ENCODE measurements at regions not wholly inside any gene's neighbourhood (a gene's known extent, or its start where the extent isn't known, plus 50 kb on each side); places are given as distances from the start of the nearest gene placed in this dataset.

GRCh38 chr5:104126980-104127379 lies 564.4 kb upstream of the NUDT12 start:
- Mint-ChIP-seq H3K27ac (no peak overlapping the region), H3K36me3 (no peaks in the 10 kb centered on the region), H3K9me3 (peaks cover 0 to 10% (median 7%) of the 10 kb centered on the region in 8 donors), H3K27me3 (no peaks in the 10 kb centered on the region), H3K4me3 (no peak overlapping the region), H3K4me1 (no peaks in the 10 kb centered on the region)
- POLR2A ChIA-PET (ENCODE audit: partially characterized antibody), result no interaction called here
- Histone ChIP-seq H3K4me1 (ENCODE audit: insufficient read depth, low read length) (no peaks in the 10 kb centered on the region), H3K27me3 (ENCODE audit: insufficient read depth, low read length) (no peaks in the 10 kb centered on the region), H3K4me3 (ENCODE audit: low read length in 2 of 2) (no peak overlapping the region), H3K9me3 (ENCODE audit: control insufficient read depth in 1 of 2, low read length in 2 of 2) (no peaks in the 10 kb centered on the region), H3K27ac (ENCODE audit: low read depth, low read length) (no peak overlapping the region), H3K36me3 (ENCODE audit: insufficient read depth, low read length) (no peaks in the 10 kb centered on the region)
- intact Hi-C loops (cut with micrococcal nuclease), result no loop called here
- CTCF ChIA-PET (ENCODE audit: partially characterized antibody), result no interaction called here
- no peak for DNase-seq

DNA sequence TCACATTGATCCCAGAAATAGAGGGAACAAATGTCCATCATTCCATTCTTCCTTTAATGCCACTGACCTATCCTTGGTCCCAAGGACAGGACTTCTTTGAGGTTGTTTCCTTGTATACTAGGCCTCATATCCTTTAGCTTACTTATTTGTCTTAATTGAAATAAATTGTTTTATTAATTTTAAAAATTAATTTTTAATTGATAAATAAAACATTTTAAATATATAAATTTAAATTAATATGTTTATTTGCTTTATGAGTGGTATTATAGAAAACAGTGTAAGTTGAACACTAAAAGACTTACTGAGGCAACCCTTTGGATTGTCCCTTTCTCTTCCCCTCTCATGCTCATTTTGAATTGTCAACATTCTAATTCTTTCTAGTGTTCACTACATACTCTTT lies 556.9 kb upstream of the NUDT12 start:
- Mint-ChIP-seq H3K4me3 (no peak overlapping the region), H3K27ac (no peak overlapping the region), H3K9me3 (peaks cover 0 to 21% (median 5%) of the 10 kb centered on the region in 8 donors), H3K27me3 (no peaks in the 10 kb centered on the region), H3K36me3 (no peaks in the 10 kb centered on the region), H3K4me1 (no peaks in the 10 kb centered on the region)
- Histone ChIP-seq H3K4me1 (ENCODE audit: insufficient read depth, low read length) (no peaks in the 10 kb centered on the region), H3K9me3 (ENCODE audit: control insufficient read depth in 1 of 2, low read length in 2 of 2) (no peaks in the 10 kb centered on the region), H3K4me3 (ENCODE audit: low read length in 2 of 2) (no peak overlapping the region), H3K36me3 (ENCODE audit: insufficient read depth, low read length) (no peaks in the 10 kb centered on the region), H3K27me3 (ENCODE audit: insufficient read depth, low read length) (no peaks in the 10 kb centered on the region), H3K27ac (ENCODE audit: low read depth, low read length) (no peak overlapping the region)
- ChIA-PET POLR2A (ENCODE audit: partially characterized antibody) (no interaction called here), CTCF (ENCODE audit: partially characterized antibody) (no interaction called here)
- intact Hi-C loops (cut with micrococcal nuclease), result no loop called here
- no peak for DNase-seq

DNA sequence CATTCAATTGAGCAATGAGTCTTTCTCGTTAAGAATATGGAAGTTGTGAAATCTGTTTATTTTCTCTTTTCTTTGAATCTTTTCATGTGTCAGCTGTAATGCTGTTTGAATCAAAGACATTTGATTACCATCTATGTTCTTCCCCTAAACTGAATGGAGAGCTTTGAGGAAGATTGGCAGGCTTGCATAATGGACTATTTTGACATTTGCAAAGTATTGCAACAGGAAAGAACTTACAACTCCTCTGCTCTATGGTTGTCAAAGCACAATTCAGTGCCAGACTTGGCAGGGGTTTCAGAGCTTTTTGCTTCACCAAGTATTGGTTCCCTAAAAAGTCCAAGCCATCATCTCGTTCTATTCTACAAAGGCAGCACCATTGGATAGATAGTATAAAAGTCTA lies 549.0 kb upstream of the NUDT12 start:
- Mint-ChIP-seq H3K4me1 (no peaks in the 10 kb centered on the region), H3K27ac (no peak overlapping the region), H3K27me3 (no peaks in the 10 kb centered on the region), H3K4me3 (no peak overlapping the region), H3K36me3 (no peaks in the 10 kb centered on the region), H3K9me3 (peaks cover 0 to 29% (median 11%) of the 10 kb centered on the region in 8 donors)
- intact Hi-C loops (cut with micrococcal nuclease), result no loop called here
- Histone ChIP-seq H3K4me1 (ENCODE audit: insufficient read depth, low read length) (no peaks in the 10 kb centered on the region), H3K36me3 (ENCODE audit: insufficient read depth, low read length) (no peaks in the 10 kb centered on the region), H3K4me3 (ENCODE audit: low read length in 2 of 2) (no peak overlapping the region), H3K27me3 (ENCODE audit: insufficient read depth, low read length) (no peaks in the 10 kb centered on the region), H3K9me3 (ENCODE audit: control insufficient read depth in 1 of 2, low read length in 2 of 2) (no peaks in the 10 kb centered on the region), H3K27ac (ENCODE audit: low read depth, low read length) (no peak overlapping the region)
- POLR2A ChIA-PET (ENCODE audit: partially characterized antibody), result no interaction called here
- no peak for DNase-seq
- CTCF ChIA-PET (ENCODE audit: partially characterized antibody), result no interaction called here

GRCh38 chr5:104096451-104096850 lies 533.9 kb upstream of the NUDT12 start:
- Histone ChIP-seq H3K4me1 (ENCODE audit: insufficient read depth, low read length) (no peaks in the 10 kb centered on the region), H3K27ac (ENCODE audit: low read depth, low read length) (no peak overlapping the region), H3K9me3 (ENCODE audit: control insufficient read depth in 1 of 2, low read length in 2 of 2) (no peaks in the 10 kb centered on the region), H3K4me3 (ENCODE audit: low read length in 2 of 2) (no peak overlapping the region), H3K36me3 (ENCODE audit: insufficient read depth, low read length) (no peaks in the 10 kb centered on the region), H3K27me3 (ENCODE audit: insufficient read depth, low read length) (no peaks in the 10 kb centered on the region)
- intact Hi-C loops (cut with micrococcal nuclease), result no loop called here
- no peaks in the 10 kb centered on the region for H3K4me1 Mint-ChIP-seq
- no peaks in the 10 kb centered on the region for H3K27me3 Mint-ChIP-seq
- CTCF ChIA-PET (ENCODE audit: partially characterized antibody), result no interaction called here
- H3K36me3 Mint-ChIP-seq, result no peaks in the 10 kb centered on the region
- DNase-seq, result no peak
- H3K4me3 Mint-ChIP-seq, result no peak overlapping the region
- H3K27ac Mint-ChIP-seq, result no peak overlapping the region
- peaks cover 0 to 16% (median 4%) of the 10 kb centered on the region in 8 donors for H3K9me3 Mint-ChIP-seq
- POLR2A ChIA-PET (ENCODE audit: partially characterized antibody), result no interaction called here

DNA sequence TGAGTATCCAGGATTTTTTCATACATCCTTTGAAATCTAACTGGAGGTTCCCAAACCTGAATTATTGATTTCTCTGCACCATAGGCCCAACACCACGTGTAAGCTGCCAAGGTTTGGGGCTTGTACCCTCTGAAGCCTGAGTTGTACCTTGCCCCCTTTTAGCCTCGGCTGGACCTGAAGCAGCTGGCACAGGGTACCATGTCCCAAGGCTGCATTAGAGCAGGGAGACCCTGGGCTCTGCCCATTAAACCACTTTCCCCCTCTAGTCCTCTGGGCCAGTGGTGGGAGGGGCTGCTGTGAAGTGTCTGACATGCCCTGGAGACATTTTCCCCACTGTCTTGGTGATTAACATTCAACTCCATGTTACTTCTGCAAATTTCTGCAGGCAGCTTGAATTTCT lies 532.9 kb upstream of the NUDT12 start:
- no peaks in the 10 kb centered on the region for H3K4me1 ChIP-seq (ENCODE audit: insufficient read depth, low read length)
- H3K9me3 Mint-ChIP-seq, result peaks cover 0 to 15% (median 4%) of the 10 kb centered on the region in 8 donors
- no peak overlapping the region for H3K27ac ChIP-seq (ENCODE audit: low read depth, low read length)
- H3K4me1 Mint-ChIP-seq, result no peaks in the 10 kb centered on the region
- no peaks in the 10 kb centered on the region for H3K36me3 Mint-ChIP-seq
- no peaks in the 10 kb centered on the region for H3K9me3 ChIP-seq (ENCODE audit: control insufficient read depth in 1 of 2, low read length in 2 of 2)
- no peak overlapping the region for H3K27ac Mint-ChIP-seq
- H3K36me3 ChIP-seq (ENCODE audit: insufficient read depth, low read length), result no peaks in the 10 kb centered on the region
- no peak overlapping the region for H3K4me3 ChIP-seq (ENCODE audit: low read length in 2 of 2)
- DNase-seq, result no peak
- H3K27me3 ChIP-seq (ENCODE audit: insufficient read depth, low read length), result no peaks in the 10 kb centered on the region
- no peaks in the 10 kb centered on the region for H3K27me3 Mint-ChIP-seq
- intact Hi-C loops (cut with micrococcal nuclease), result no loop called here
- ChIA-PET CTCF (ENCODE audit: partially characterized antibody) (no interaction called here), POLR2A (ENCODE audit: partially characterized antibody) (no interaction called here)
- H3K4me3 Mint-ChIP-seq, result no peak overlapping the region

GRCh38 chr5:104088876-104089778 lies 526.5 kb upstream of the NUDT12 start:
- H3K36me3 Mint-ChIP-seq, result no peaks in the 10 kb centered on the region
- Histone ChIP-seq H3K27ac (ENCODE audit: low read depth, low read length) (no peak overlapping the region), H3K9me3 (ENCODE audit: control insufficient read depth in 1 of 2, low read length in 2 of 2) (no peaks in the 10 kb centered on the region), H3K36me3 (ENCODE audit: insufficient read depth, low read length) (no peaks in the 10 kb centered on the region), H3K4me3 (ENCODE audit: low read length in 2 of 2) (no peak overlapping the region), H3K27me3 (ENCODE audit: insufficient read depth, low read length) (no peaks in the 10 kb centered on the region), H3K4me1 (ENCODE audit: insufficient read depth, low read length) (no peaks in the 10 kb centered on the region)
- POLR2A ChIA-PET (ENCODE audit: partially characterized antibody), result no interaction called here
- H3K9me3 Mint-ChIP-seq, result peaks cover 0 to 8% (median 1%) of the 10 kb centered on the region in 8 donors
- no peak for DNase-seq
- CTCF ChIA-PET (ENCODE audit: partially characterized antibody), result no interaction called here
- no peaks in the 10 kb centered on the region for H3K27me3 Mint-ChIP-seq
- H3K4me1 Mint-ChIP-seq, result no peaks in the 10 kb centered on the region
- intact Hi-C loops (cut with micrococcal nuclease), result no loop called here
- no peak overlapping the region for H3K27ac Mint-ChIP-seq
- H3K4me3 Mint-ChIP-seq, result no peak overlapping the region

- Mint-ChIP-seq H3K36me3 (no peaks in the 10 kb centered on the region), H3K27me3 (no peaks in the 10 kb centered on the region), H3K4me1 (no peaks in the 10 kb centered on the region), H3K4me3 (no peak overlapping the region), H3K9me3 (peaks cover 0 to 11% (median 7%) of the 10 kb centered on the region in 8 donors), H3K27ac (no peak overlapping the region)
- Histone ChIP-seq H3K27ac (ENCODE audit: low read depth, low read length) (no peak overlapping the region), H3K9me3 (ENCODE audit: control insufficient read depth in 1 of 2, low read length in 2 of 2) (no peaks in the 10 kb centered on the region), H3K36me3 (ENCODE audit: insufficient read depth, low read length) (no peaks in the 10 kb centered on the region), H3K4me1 (ENCODE audit: insufficient read depth, low read length) (no peaks in the 10 kb centered on the region), H3K4me3 (ENCODE audit: low read length in 2 of 2) (no peak overlapping the region), H3K27me3 (ENCODE audit: insufficient read depth, low read length) (no peaks in the 10 kb centered on the region)
- DNase-seq, result no peak
- CTCF ChIA-PET (ENCODE audit: partially characterized antibody), result no interaction called here
- POLR2A ChIA-PET (ENCODE audit: partially characterized antibody), result no interaction called here
- intact Hi-C loops (cut with micrococcal nuclease), result no loop called here
Measured at GRCh38 chr5:104084896-104085295, 522.3 kb upstream of the NUDT12 start.
